Loucy (cell line): ENCODE measurements at regions not wholly inside any gene's neighbourhood (a gene's known extent, or its start where the extent isn't known, plus 50 kb on each side); places are given as distances from the start of the nearest gene placed in this dataset.

ENCODE experiments used
- H2AFZ ChIP-seq: fragments of 200-600 bp; sonication (generic); 2 replicates; pipeline ENCODE4 v1.6.0; 2016; ENCODE audit warnings: antibody characterized with exemption, mild to moderate bottlenecking, low read length, moderate library complexity
- H3F3A ChIP-seq: fragments of 200-600 bp; 2 replicates; pipeline ENCODE4 v1.6.0; 2016; ENCODE audit warnings: antibody characterized with exemption, low read depth, mild to moderate bottlenecking
- H3K27me3 ChIP-seq: fragments of 200-600 bp; sonication (generic); 2 replicates; pipeline ENCODE4 v1.6.1; 2014; ENCODE audit warnings: low read length, mild to moderate bottlenecking; ENCODE audit not compliant: insufficient read depth, poor library complexity, severe bottlenecking
- H3K36me3 ChIP-seq: fragments of 200-600 bp; sonication (generic); 2 replicates; pipeline ENCODE4 v1.6.1; 2016; ENCODE audit warnings: low read length; ENCODE audit not compliant: insufficient read depth
- H3K4me1 ChIP-seq: fragments of 200-600 bp; sonication (generic); 2 replicates; pipeline ENCODE4 v1.5.1; 2014; ENCODE audit warnings: low read length, mild to moderate bottlenecking; ENCODE audit not compliant: insufficient read depth, poor library complexity, severe bottlenecking
- H3K4me2 ChIP-seq: fragments of 200-600 bp; sonication (generic); 2 replicates; pipeline ENCODE4 v1.6.0; 2014; ENCODE audit warnings: antibody characterized with exemption, low read length, low read depth, mild to moderate bottlenecking; ENCODE audit not compliant: poor library complexity, severe bottlenecking
- H3K4me3 ChIP-seq: fragments of 200-600 bp; sonication (generic); 2 replicates; pipeline ENCODE4 v1.5.1; 2014; ENCODE audit warnings: low read length, mild to moderate bottlenecking, mixed read lengths; ENCODE audit not compliant: poor library complexity, severe bottlenecking
- H3K79me2 ChIP-seq: fragments of 200-600 bp; sonication (generic); 2 replicates; pipeline ENCODE4 v1.6.1; 2014; ENCODE audit warnings: low read length; ENCODE audit not compliant: insufficient read depth
- H3K9ac ChIP-seq: fragments of 200-600 bp; sonication (generic); 2 replicates; pipeline ENCODE4 v1.6.0; 2014; ENCODE audit warnings: mild to moderate bottlenecking, low read depth, low read length, moderate library complexity; ENCODE audit not compliant: poor library complexity, severe bottlenecking
- H3K9me2 ChIP-seq: fragments of 200-600 bp; sonication (generic); replicated peaks from 2 replicates; pipeline ENCODE4 v1.6.1; 2016; ENCODE audit warnings: low read depth, low read length, mixed read lengths
- H3K9me3 ChIP-seq: fragments of 200-600 bp; sonication (generic); 2 replicates; pipeline ENCODE4 v1.6.1; 2014; ENCODE audit warnings: mild to moderate bottlenecking, antibody characterized with exemption, low read length, low read depth; ENCODE audit not compliant: insufficient read depth
- H4K20me1 ChIP-seq: fragments of 200-600 bp; sonication (generic); 2 replicates; pipeline ENCODE4 v1.6.0; 2014; ENCODE audit warnings: antibody characterized with exemption, low read length, mild to moderate bottlenecking; ENCODE audit not compliant: insufficient read depth, poor library complexity, severe bottlenecking
- EZH2phosphoT487 ChIP-seq: fragments of 200-600 bp; IDR thresholded peaks from 2 replicates; pipeline ENCODE4 v1.6.1; 2018; ENCODE audit warnings: antibody characterized with exemption, mild to moderate bottlenecking, moderate library complexity, borderline replicate concordance
- TF ChIP-seq, protein P1 (sequence below): fragments of 200-600 bp; sonication (generic); conservative IDR thresholded peaks from 2 replicates; pipeline ENCODE4 v1.5.1; 2014; ENCODE audit warnings: mild to moderate bottlenecking, antibody characterized with exemption, low read length

DNA sequence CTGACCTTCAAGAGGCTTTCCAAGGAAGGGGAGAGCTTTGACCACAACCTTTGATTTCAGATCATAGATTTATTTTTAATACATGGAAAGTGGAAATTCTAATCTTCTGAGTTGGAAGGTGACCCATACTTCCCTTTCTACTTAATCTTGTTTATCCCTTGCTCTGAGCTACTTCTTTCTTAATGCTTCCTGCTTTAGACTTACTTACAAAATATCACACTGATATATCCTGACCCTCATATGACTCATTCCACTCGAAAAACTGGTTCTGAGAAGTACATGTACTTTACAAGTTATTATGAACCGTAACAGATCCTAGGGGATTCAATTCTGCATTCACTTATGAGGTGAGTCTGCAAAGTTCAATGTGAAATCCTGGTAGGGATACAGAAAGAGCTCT lies 76.2 kb upstream of the IRS2 start:
- TF ChIP-seq, protein P1, sequence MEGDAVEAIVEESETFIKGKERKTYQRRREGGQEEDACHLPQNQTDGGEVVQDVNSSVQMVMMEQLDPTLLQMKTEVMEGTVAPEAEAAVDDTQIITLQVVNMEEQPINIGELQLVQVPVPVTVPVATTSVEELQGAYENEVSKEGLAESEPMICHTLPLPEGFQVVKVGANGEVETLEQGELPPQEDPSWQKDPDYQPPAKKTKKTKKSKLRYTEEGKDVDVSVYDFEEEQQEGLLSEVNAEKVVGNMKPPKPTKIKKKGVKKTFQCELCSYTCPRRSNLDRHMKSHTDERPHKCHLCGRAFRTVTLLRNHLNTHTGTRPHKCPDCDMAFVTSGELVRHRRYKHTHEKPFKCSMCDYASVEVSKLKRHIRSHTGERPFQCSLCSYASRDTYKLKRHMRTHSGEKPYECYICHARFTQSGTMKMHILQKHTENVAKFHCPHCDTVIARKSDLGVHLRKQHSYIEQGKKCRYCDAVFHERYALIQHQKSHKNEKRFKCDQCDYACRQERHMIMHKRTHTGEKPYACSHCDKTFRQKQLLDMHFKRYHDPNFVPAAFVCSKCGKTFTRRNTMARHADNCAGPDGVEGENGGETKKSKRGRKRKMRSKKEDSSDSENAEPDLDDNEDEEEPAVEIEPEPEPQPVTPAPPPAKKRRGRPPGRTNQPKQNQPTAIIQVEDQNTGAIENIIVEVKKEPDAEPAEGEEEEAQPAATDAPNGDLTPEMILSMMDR: no peak
- TF ChIP-seq EZH2phosphoT487: no peak
- Histone ChIP-seq H3K4me2 (no peak overlapping the region), H3K9ac (no peak overlapping the region), H3K27me3 (peaks cover 5% of the 10 kb centered on the region), H2AFZ (no peak overlapping the region), H4K20me1 (no peaks in the 10 kb centered on the region), H3K9me2 (no peaks in the 10 kb centered on the region), H3K9me3 (no peaks in the 10 kb centered on the region), H3F3A (no peaks in the 10 kb centered on the region), H3K4me3 (no peak overlapping the region), H3K4me1 (no peaks in the 10 kb centered on the region), H3K79me2 (no peaks in the 10 kb centered on the region), H3K36me3 (no peaks in the 10 kb centered on the region)

DNA sequence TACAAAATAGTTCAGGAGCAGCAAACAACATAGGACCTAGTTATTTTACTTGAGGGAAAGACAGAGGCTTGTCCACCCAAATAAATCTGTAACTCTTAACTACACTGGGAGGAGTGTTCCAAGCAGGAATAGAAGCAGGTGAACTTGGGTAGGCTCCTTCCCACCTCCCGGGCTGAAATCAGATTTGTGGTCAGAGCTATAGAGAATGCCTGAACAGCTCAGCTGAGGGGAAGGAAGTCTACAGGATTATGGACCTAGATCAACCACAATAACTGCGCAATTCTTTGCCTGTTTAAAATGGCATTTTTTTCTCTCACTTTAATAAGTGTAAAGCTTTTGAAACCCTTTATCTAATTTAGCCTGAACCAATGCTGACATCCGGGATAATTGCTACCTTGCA lies 73.5 kb upstream of the IRS2 start:
- no peaks in the 10 kb centered on the region for H4K20me1 ChIP-seq
- no peaks in the 10 kb centered on the region for H3K79me2 ChIP-seq
- H2AFZ ChIP-seq: no peak overlapping the region
- H3K4me1 ChIP-seq: no peaks in the 10 kb centered on the region
- no peaks in the 10 kb centered on the region for H3K36me3 ChIP-seq
- H3K27me3 ChIP-seq: peaks cover 11% of the 10 kb centered on the region
- TF ChIP-seq EZH2phosphoT487: no peak
- TF ChIP-seq, protein P1: no peak
- no peaks in the 10 kb centered on the region for H3K9me3 ChIP-seq
- no peak overlapping the region for H3K9ac ChIP-seq
- H3K4me3 ChIP-seq: no peak overlapping the region
- H3K4me2 ChIP-seq: no peak overlapping the region
- no peaks in the 10 kb centered on the region for H3F3A ChIP-seq
- no peaks in the 10 kb centered on the region for H3K9me2 ChIP-seq

DNA sequence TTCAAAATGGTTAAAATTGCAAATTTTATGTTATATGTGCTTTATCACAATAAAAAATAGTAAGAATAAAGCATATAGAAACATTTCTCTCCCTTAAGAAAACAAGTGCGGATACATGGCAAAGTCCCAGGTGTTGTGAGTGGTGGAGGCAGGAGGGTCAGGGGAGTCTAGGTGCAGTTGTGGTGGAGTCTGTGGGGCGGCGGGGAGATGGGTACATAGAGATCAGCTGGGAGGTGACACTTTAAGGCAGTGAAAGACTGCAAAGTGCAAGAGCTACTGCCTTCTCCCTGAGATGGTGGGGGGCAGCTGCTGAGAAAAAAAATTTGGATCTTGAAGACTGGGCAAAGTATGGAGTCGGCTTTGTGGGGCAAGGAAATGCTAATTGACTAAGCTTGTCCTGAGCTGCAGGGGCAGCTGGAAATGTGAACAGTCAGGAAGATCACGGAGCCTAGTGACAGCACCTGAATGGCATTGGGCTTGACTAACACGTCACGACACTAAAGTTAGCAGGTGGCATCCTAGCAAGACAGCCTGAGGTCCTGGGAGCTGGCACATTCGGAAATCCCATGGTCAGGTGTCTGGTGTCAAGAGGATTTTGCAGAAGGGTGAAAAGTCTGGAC lies 72.9 kb upstream of the IRS2 start:
- no peaks in the 10 kb centered on the region for H3K9me3 ChIP-seq
- no peaks in the 10 kb centered on the region for H3K79me2 ChIP-seq
- no peaks in the 10 kb centered on the region for H3K9me2 ChIP-seq
- peaks cover 11% of the 10 kb centered on the region for H3K27me3 ChIP-seq
- no peaks in the 10 kb centered on the region for H3K36me3 ChIP-seq
- no peak overlapping the region for H3K4me2 ChIP-seq
- H2AFZ ChIP-seq: no peak overlapping the region
- H3F3A ChIP-seq: no peaks in the 10 kb centered on the region
- H3K9ac ChIP-seq: no peak overlapping the region
- no peak for TF ChIP-seq EZH2phosphoT487
- TF ChIP-seq, protein P1: no peak
- H3K4me3 ChIP-seq: no peak overlapping the region
- H4K20me1 ChIP-seq: no peaks in the 10 kb centered on the region
- no peaks in the 10 kb centered on the region for H3K4me1 ChIP-seq
